Ishikawa (cell line): ENCODE measurements at regions not wholly inside any gene's neighbourhood (a gene's known extent, or its start where the extent isn't known, plus 50 kb on each side); places are given as distances from the start of the nearest gene placed in this dataset.

ENCODE experiments used
- CEBPB ChIP-seq: IDR thresholded peaks from 2 replicates; pipeline ENCODE4 v1.6.1; 2012
- CREB1 ChIP-seq: IDR thresholded peaks from 2 replicates; pipeline ENCODE4 v1.6.1; 2012; ENCODE audit warnings: low read depth
- EGR1 ChIP-seq: IDR thresholded peaks from 2 replicates; pipeline ENCODE4 v1.6.1; 2012
- EP300 ChIP-seq: IDR thresholded peaks from 2 replicates; pipeline ENCODE4 v1.6.1; 2012; ENCODE audit warnings: borderline replicate concordance
- FOXM1 ChIP-seq: IDR thresholded peaks from 2 replicates; pipeline ENCODE4 v1.6.1; 2012; ENCODE audit warnings: low read depth, borderline replicate concordance
- MAX ChIP-seq: IDR thresholded peaks from 2 replicates; pipeline ENCODE4 v1.6.1; 2012
- RAD21 ChIP-seq: IDR thresholded peaks from 2 replicates; pipeline ENCODE4 v1.6.1; 2012; ENCODE audit warnings: low read depth
- REST ChIP-seq: IDR thresholded peaks from 2 replicates; pipeline ENCODE4 v1.6.1; 2012; ENCODE audit warnings: low read depth, mild to moderate bottlenecking
- TAF1 ChIP-seq: IDR thresholded peaks from 2 replicates; pipeline ENCODE4 v1.6.1; 2012; ENCODE audit warnings: low read depth, mild to moderate bottlenecking
- TCF12 ChIP-seq: IDR thresholded peaks from 2 replicates; pipeline ENCODE4 v1.6.1; 2012; ENCODE audit warnings: low read depth
- USF1 ChIP-seq: IDR thresholded peaks from 2 replicates; pipeline ENCODE4 v1.6.1; 2012
- YY1 ChIP-seq: IDR thresholded peaks from 2 replicates; pipeline ENCODE4 v1.6.1; 2012; ENCODE audit warnings: low read depth

GRCh38 chrX:87914726-87915125 is 397.1 kb downstream of the KLHL4 start:
- TF ChIP-seq REST, result no peak
- no peak for TF ChIP-seq EGR1
- TF ChIP-seq MAX, result no peak
- TF ChIP-seq EP300, result no peak
- no peak for TF ChIP-seq YY1
- TF ChIP-seq TCF12, result no peak
- TF ChIP-seq CEBPB, result no peak
- no peak for TF ChIP-seq RAD21
- no peak for TF ChIP-seq TAF1
- TF ChIP-seq USF1, result no peak
- no peak for TF ChIP-seq CREB1
- TF ChIP-seq FOXM1, result no peak
